GM19239 (cell line): ENCODE measurements at regions not wholly inside any gene's neighbourhood (a gene's known extent, or its start where the extent isn't known, plus 50 kb on each side); places are given as distances from the start of the nearest gene placed in this dataset.

Experiments used
- DNase-seq: peaks from one replicate; pipeline ENCODE4 v3.0.0; 2011; ENCODE audit warnings: low spot score; ENCODE audit not compliant: insufficient read length
- FAIRE-seq: peaks from 2 replicates; lab custom pipeline; 2011; peaks lifted over from hg19 to GRCh38; lab: Jason Lieb, UNC

GRCh38 chr17:71252436-71252835, 868.4 kb upstream of the SOX9 start:
- no peak for FAIRE-seq
- DNase-seq = no peak

- DNase-seq = no peak
- no peak for FAIRE-seq
Observed at GRCh38 chr17:71257096-71257495, 863.7 kb upstream of the SOX9 start.

GRCh38 chr17:71260366-71260940, 860.4 kb upstream of the SOX9 start:
- no peak for FAIRE-seq

GRCh38 chr17:71262586-71262985, 858.2 kb upstream of the SOX9 start:
- no peak for FAIRE-seq

More at GRCh38 chr17:71260366-71260940, 860.4 kb upstream of the SOX9 start:
- no peak for DNase-seq

GRCh38 chr17:71267668-71268067, 853.2 kb upstream of the SOX9 start:
- FAIRE-seq (no peak), DNase-seq (no peak)

More at GRCh38 chr17:71262586-71262985, 858.2 kb upstream of the SOX9 start:
- no peak for DNase-seq

- FAIRE-seq = no peak
- no peak for DNase-seq
Observed at GRCh38 chr17:71269201-71269600, 851.6 kb upstream of the SOX9 start.

GRCh38 chr17:71273441-71273840, 847.4 kb upstream of the SOX9 start:
- DNase-seq = no peak
- no peak for FAIRE-seq

- FAIRE-seq (no peak), DNase-seq (no peak)
Observed at GRCh38 chr17:71276079-71276478, 844.7 kb upstream of the SOX9 start.

GRCh38 chr17:71283486-71283885, 837.3 kb upstream of the SOX9 start:
- no peak for FAIRE-seq
- DNase-seq = no peak

GRCh38 chr17:71284032-71284755, 836.6 kb upstream of the SOX9 start:
- FAIRE-seq = no peak
- no peak for DNase-seq

GRCh38 chr17:71286625-71287024, 834.2 kb upstream of the SOX9 start:
- DNase-seq (no peak), FAIRE-seq (no peak)

GRCh38 chr17:71287071-71287823, 833.6 kb upstream of the SOX9 start:
- FAIRE-seq (no peak), DNase-seq (no peak)

- no peak for FAIRE-seq
- no peak for DNase-seq
Observed at GRCh38 chr17:71292006-71292405, 828.8 kb upstream of the SOX9 start.

- DNase-seq (no peak), FAIRE-seq (no peak)
Observed at GRCh38 chr17:71296005-71296404, 824.8 kb upstream of the SOX9 start.

GRCh38 chr17:71301063-71301462, 819.8 kb upstream of the SOX9 start:
- no peak for FAIRE-seq
- no peak for DNase-seq

GRCh38 chr17:71302721-71303549, 817.9 kb upstream of the SOX9 start:
- no peak for DNase-seq

GRCh38 chr17:71304498-71305158, 816.2 kb upstream of the SOX9 start:
- no peak for DNase-seq
- no peak for FAIRE-seq

More at GRCh38 chr17:71302721-71303549, 817.9 kb upstream of the SOX9 start:
- FAIRE-seq = no peak

- FAIRE-seq = no peak
Observed at GRCh38 chr17:71313866-71314265, 807.0 kb upstream of the SOX9 start.

GRCh38 chr17:71315568-71315967, 805.3 kb upstream of the SOX9 start:
- FAIRE-seq = no peak
- DNase-seq = no peak

More at GRCh38 chr17:71313866-71314265, 807.0 kb upstream of the SOX9 start:
- no peak for DNase-seq
